ENCODE measurements at regions not wholly inside any gene's neighbourhood (a gene's known extent, or its start where the extent isn't known, plus 50 kb on each side); places are given as distances from the start of the nearest gene placed in this dataset.

DNA sequence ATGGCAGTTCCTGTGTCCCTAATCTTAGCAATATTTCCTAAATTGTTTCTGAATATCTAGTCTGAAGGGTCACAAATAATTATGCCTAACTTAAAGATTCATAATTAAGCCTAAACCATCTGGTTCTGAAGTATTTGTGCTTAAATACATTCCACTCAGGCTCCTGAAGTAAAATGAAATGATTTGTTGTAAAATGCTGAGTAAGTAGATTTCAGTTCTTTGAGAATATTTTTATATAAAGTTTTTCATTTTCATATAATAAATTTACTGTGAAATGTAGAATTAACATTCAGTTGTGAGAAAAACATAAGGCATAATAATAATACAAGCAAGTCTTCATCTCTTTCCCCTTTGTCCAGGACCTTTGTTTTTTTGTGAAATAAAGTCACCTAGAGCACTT lies 330.6 kb upstream of the IMPG1 start:
- Mint-ChIP-seq H3K9me3 (ENCODE audit: unreplicated experiment) (peaks cover 1% of the 10 kb centered on the region), H3K27ac (ENCODE audit: unreplicated experiment) (no peak overlapping the region), H3K36me3 (ENCODE audit: unreplicated experiment) (no peaks in the 10 kb centered on the region), H3K4me3 (ENCODE audit: unreplicated experiment) (no peak overlapping the region), H3K27me3 (ENCODE audit: unreplicated experiment) (no peaks in the 10 kb centered on the region), H3K4me1 (ENCODE audit: low read depth, unreplicated experiment) (no peaks in the 10 kb centered on the region)
- no peak for DNase-seq
- TF ChIP-seq, protein P1, sequence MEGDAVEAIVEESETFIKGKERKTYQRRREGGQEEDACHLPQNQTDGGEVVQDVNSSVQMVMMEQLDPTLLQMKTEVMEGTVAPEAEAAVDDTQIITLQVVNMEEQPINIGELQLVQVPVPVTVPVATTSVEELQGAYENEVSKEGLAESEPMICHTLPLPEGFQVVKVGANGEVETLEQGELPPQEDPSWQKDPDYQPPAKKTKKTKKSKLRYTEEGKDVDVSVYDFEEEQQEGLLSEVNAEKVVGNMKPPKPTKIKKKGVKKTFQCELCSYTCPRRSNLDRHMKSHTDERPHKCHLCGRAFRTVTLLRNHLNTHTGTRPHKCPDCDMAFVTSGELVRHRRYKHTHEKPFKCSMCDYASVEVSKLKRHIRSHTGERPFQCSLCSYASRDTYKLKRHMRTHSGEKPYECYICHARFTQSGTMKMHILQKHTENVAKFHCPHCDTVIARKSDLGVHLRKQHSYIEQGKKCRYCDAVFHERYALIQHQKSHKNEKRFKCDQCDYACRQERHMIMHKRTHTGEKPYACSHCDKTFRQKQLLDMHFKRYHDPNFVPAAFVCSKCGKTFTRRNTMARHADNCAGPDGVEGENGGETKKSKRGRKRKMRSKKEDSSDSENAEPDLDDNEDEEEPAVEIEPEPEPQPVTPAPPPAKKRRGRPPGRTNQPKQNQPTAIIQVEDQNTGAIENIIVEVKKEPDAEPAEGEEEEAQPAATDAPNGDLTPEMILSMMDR (IDR thresholded peaks at IDR 0.05; ENCODE audit: partially characterized antibody, unreplicated experiment) = no peak

DNA sequence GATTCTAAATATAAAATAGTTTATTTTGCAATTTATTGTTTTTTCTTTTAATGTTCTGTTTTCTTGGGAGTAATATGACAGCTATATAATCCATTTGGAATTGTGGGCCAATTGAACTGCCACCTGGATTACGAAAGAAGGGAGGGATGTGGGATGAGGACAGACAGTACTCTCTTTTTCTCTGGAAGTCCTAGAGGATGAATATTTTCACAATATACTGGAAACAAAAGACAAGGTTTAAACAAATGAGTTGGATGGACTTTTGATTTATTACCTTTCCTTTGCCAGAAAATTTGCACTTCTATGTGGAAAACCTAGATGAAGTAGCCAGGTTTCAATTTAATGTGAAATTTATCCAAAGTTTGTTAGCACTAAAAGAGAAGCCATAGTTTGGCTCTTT lies 325.5 kb upstream of the IMPG1 start:
- Mint-ChIP-seq H3K9me3 (ENCODE audit: unreplicated experiment) (peaks cover 4% of the 10 kb centered on the region), H3K36me3 (ENCODE audit: unreplicated experiment) (no peaks in the 10 kb centered on the region), H3K4me3 (ENCODE audit: unreplicated experiment) (no peak overlapping the region), H3K4me1 (ENCODE audit: low read depth, unreplicated experiment) (no peaks in the 10 kb centered on the region), H3K27me3 (ENCODE audit: unreplicated experiment) (no peaks in the 10 kb centered on the region), H3K27ac (ENCODE audit: unreplicated experiment) (no peak overlapping the region)
- no peak for DNase-seq
- TF ChIP-seq, protein P1 (IDR thresholded peaks at IDR 0.05; ENCODE audit: partially characterized antibody, unreplicated experiment) = no peak

DNA sequence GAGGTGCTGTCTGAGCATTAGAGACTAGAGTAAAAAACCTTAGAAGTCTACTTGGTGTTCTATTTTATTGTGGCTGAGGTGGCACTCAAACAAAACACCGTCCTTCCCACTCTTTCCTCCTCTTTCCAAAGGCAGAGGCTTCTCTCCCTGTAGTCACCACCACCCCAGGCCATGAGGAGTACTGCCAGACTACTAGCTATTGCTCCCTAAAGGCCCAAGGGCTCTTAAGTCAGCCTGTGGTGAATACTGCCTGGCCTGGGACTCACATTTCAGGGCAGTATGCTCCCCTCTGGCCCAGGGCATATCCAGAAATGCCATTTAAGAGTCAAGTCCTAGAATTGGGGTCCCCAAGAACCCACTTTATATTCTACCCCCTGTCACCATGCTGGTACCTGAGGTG lies 309.7 kb upstream of the IMPG1 start:
- TF ChIP-seq, protein P1 (IDR thresholded peaks at IDR 0.05; ENCODE audit: partially characterized antibody, unreplicated experiment) = no peak
- Mint-ChIP-seq H3K4me3 (ENCODE audit: unreplicated experiment) (no peak overlapping the region), H3K27ac (ENCODE audit: unreplicated experiment) (no peak overlapping the region), H3K36me3 (ENCODE audit: unreplicated experiment) (peaks cover 12% of the 10 kb centered on the region), H3K27me3 (ENCODE audit: unreplicated experiment) (no peaks in the 10 kb centered on the region), H3K4me1 (ENCODE audit: low read depth, unreplicated experiment) (no peaks in the 10 kb centered on the region), H3K9me3 (ENCODE audit: unreplicated experiment) (peaks cover 2% of the 10 kb centered on the region)
- no peak for DNase-seq

DNA sequence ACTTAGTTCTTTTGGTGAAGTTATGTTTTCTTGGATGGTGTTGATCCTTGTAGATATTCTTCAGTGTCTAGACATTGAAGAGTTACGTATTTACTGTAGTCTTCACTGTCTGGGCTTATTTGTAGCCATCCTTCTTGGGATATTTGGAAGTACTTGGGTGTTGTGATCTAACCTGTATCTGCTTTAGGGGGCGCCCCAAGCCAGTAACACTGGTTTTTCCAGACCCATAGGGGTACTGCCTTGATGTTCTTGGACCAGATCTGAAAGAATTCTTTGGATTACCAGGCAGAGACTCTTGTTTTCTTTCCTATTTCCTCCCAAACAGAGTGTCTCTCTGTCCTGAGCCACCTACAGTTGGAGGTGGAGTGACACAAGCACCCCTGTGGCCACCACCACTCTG lies 309.1 kb upstream of the IMPG1 start:
- no peaks in the 10 kb centered on the region for H3K27me3 Mint-ChIP-seq (ENCODE audit: unreplicated experiment)
- H3K9me3 Mint-ChIP-seq (ENCODE audit: unreplicated experiment) = peaks cover 2% of the 10 kb centered on the region
- H3K4me1 Mint-ChIP-seq (ENCODE audit: low read depth, unreplicated experiment) = no peaks in the 10 kb centered on the region
- H3K27ac Mint-ChIP-seq (ENCODE audit: unreplicated experiment) = no peak overlapping the region
- DNase-seq = no peak
- no peak overlapping the region for H3K4me3 Mint-ChIP-seq (ENCODE audit: unreplicated experiment)
- peaks cover 16% of the 10 kb centered on the region for H3K36me3 Mint-ChIP-seq (ENCODE audit: unreplicated experiment)
- TF ChIP-seq, protein P1 (IDR thresholded peaks at IDR 0.05; ENCODE audit: partially characterized antibody, unreplicated experiment) = no peak

DNA sequence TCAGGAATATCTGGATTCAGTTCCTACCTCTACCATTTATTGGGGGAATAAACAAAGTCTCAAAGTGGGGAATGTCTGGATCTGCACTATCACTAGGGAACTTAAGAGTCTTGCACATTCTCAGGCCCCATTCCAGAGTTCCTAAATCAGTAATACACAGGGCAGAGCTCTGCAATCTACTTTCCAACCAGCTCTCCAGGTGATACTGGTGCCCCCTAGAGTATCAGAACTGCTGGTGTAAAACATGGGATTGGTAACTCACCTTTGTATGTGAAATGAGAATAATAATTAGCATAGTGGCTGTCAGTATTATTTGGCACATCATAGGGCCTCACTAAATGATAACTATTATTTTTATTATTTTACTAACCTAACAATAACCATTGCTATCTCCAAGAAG lies 278.8 kb upstream of the IMPG1 start:
- Mint-ChIP-seq H3K27ac (ENCODE audit: unreplicated experiment) (no peak overlapping the region), H3K9me3 (ENCODE audit: unreplicated experiment) (no peaks in the 10 kb centered on the region), H3K27me3 (ENCODE audit: unreplicated experiment) (no peaks in the 10 kb centered on the region), H3K4me3 (ENCODE audit: unreplicated experiment) (no peak overlapping the region), H3K4me1 (ENCODE audit: low read depth, unreplicated experiment) (peaks cover 8% of the 10 kb centered on the region), H3K36me3 (ENCODE audit: unreplicated experiment) (no peaks in the 10 kb centered on the region)
- TF ChIP-seq, protein P1 (IDR thresholded peaks at IDR 0.05; ENCODE audit: partially characterized antibody, unreplicated experiment) = no peak
- no peak for DNase-seq
